ENCODE measurements at regions not wholly inside any gene's neighbourhood (a gene's known extent, or its start where the extent isn't known, plus 50 kb on each side); places are given as distances from the start of the nearest gene placed in this dataset.
"Not testable (repeated sequence)": the region's sequence is repeated elsewhere in the genome, so short reads cannot be mapped to it uniquely, and the experiment has no call there.

- H3K9me2 ChIP-seq (ENCODE audit: low read depth, low read length): no peaks in the 10 kb centered on the region
- H2AFZ ChIP-seq (ENCODE audit: low read length): peak overlapping the region; percentile 100
- peak overlapping the region; percentile 53 for H3K9ac ChIP-seq (ENCODE audit: low read length)
Measured at GRCh38 chr6:140711019-140711613, 1336.7 kb upstream of the CITED2 start.

GRCh38 chr6:140708441-140708840 lies 1334.0 kb upstream of the CITED2 start:
- Histone ChIP-seq H3K27ac (ENCODE audit: low read depth, low read length, poor library complexity, severe bottlenecking) (peak overlapping the region; percentile 0), H3K4me3 (ENCODE audit: low read depth, low read length, poor library complexity, severe bottlenecking) (no peak overlapping the region), H3F3A (ENCODE audit: insufficient read depth, low read length) (peaks cover 13% of the 10 kb centered on the region), H3K9me2 (ENCODE audit: low read depth, low read length) (no peaks in the 10 kb centered on the region), H3K9ac (ENCODE audit: low read length) (no peak overlapping the region), H3K9me3 (ENCODE audit: low read length) (no peaks in the 10 kb centered on the region; the same call in 1 of the 2 replicates), H3K36me3 (ENCODE audit: insufficient read depth, low read length) (peaks cover 4% of the 10 kb centered on the region; the same call in 1 of the 2 replicates), H2AFZ (ENCODE audit: low read length) (peak overlapping the region; percentile 61; the same call in 1 of the 2 replicates), H3K79me2 (ENCODE audit: insufficient read depth, low read length) (no peaks in the 10 kb centered on the region), H3K27me3 (ENCODE audit: insufficient read depth, low read length) (no peaks in the 10 kb centered on the region), H3K4me2 (ENCODE audit: low read length) (no peak overlapping the region), H4K20me1 (ENCODE audit: insufficient read depth, low read length) (no peaks in the 10 kb centered on the region), H3K4me1 (ENCODE audit: insufficient read depth, low read length, severe bottlenecking) (peaks cover 16% of the 10 kb centered on the region)
- TF ChIP-seq EZH2 (IDR thresholded peaks at IDR 0.05; ENCODE audit: borderline replicate concordance, low read length) (no peak), CTCF (IDR thresholded peaks at IDR 0.05; ENCODE audit: low read length) (no peak)

More at GRCh38 chr6:140711019-140711613, 1336.7 kb upstream of the CITED2 start:
- peaks cover 20% of the 10 kb centered on the region for H3K4me1 ChIP-seq (ENCODE audit: insufficient read depth, low read length, severe bottlenecking)
- peaks cover 4% of the 10 kb centered on the region; the same call in 1 of the 2 replicates for H3K36me3 ChIP-seq (ENCODE audit: insufficient read depth, low read length)
- H3K27me3 ChIP-seq (ENCODE audit: insufficient read depth, low read length): no peaks in the 10 kb centered on the region
- H3K79me2 ChIP-seq (ENCODE audit: insufficient read depth, low read length): no peaks in the 10 kb centered on the region
- H3K4me3 ChIP-seq (ENCODE audit: low read depth, low read length, poor library complexity, severe bottlenecking): peak overlapping the region; percentile 8
- H3K27ac ChIP-seq (ENCODE audit: low read depth, low read length, poor library complexity, severe bottlenecking): peak overlapping the region; percentile 94
- no peaks in the 10 kb centered on the region for H4K20me1 ChIP-seq (ENCODE audit: insufficient read depth, low read length)
- H3F3A ChIP-seq (ENCODE audit: insufficient read depth, low read length): peaks cover 13% of the 10 kb centered on the region
- H3K4me2 ChIP-seq (ENCODE audit: low read length): peak overlapping the region; percentile 61
- no peaks in the 10 kb centered on the region; the same call in 1 of the 2 replicates for H3K9me3 ChIP-seq (ENCODE audit: low read length)
- no peak for TF ChIP-seq EZH2 (IDR thresholded peaks at IDR 0.05; ENCODE audit: borderline replicate concordance, low read length)
- no peak for TF ChIP-seq CTCF (IDR thresholded peaks at IDR 0.05; ENCODE audit: low read length)

- H3K4me3 ChIP-seq (ENCODE audit: low read depth, low read length, poor library complexity, severe bottlenecking); H3F3A ChIP-seq (ENCODE audit: insufficient read depth, low read length); H3K27me3 ChIP-seq (ENCODE audit: insufficient read depth, low read length); H3K9me2 ChIP-seq (ENCODE audit: low read depth, low read length); H2AFZ ChIP-seq (ENCODE audit: low read length); H3K4me2 ChIP-seq (ENCODE audit: low read length); H3K36me3 ChIP-seq (ENCODE audit: insufficient read depth, low read length); H3K27ac ChIP-seq (ENCODE audit: low read depth, low read length, poor library complexity, severe bottlenecking); H3K4me1 ChIP-seq (ENCODE audit: insufficient read depth, low read length, severe bottlenecking); H3K79me2 ChIP-seq (ENCODE audit: insufficient read depth, low read length); H4K20me1 ChIP-seq (ENCODE audit: insufficient read depth, low read length); H3K9me3 ChIP-seq (ENCODE audit: low read length); H3K9ac ChIP-seq (ENCODE audit: low read length): not testable (repeated sequence)
Measured at GRCh38 chr6:140704008-140704407, 1329.6 kb upstream of the CITED2 start.

GRCh38 chr6:140697585-140697984 lies 1323.1 kb upstream of the CITED2 start:
- Histone ChIP-seq H3K9me2 (ENCODE audit: low read depth, low read length) (peaks cover 2% of the 10 kb centered on the region; the same call in 1 of the 2 replicates), H2AFZ (ENCODE audit: low read length) (no peak overlapping the region), H3K27me3 (ENCODE audit: insufficient read depth, low read length) (no peaks in the 10 kb centered on the region), H3K36me3 (ENCODE audit: insufficient read depth, low read length) (no peaks in the 10 kb centered on the region), H4K20me1 (ENCODE audit: insufficient read depth, low read length) (no peaks in the 10 kb centered on the region), H3K9me3 (ENCODE audit: low read length) (no peaks in the 10 kb centered on the region), H3K4me2 (ENCODE audit: low read length) (no peak overlapping the region), H3K9ac (ENCODE audit: low read length) (no peak overlapping the region), H3K27ac (ENCODE audit: low read depth, low read length, poor library complexity, severe bottlenecking) (no peak overlapping the region), H3K4me1 (ENCODE audit: insufficient read depth, low read length, severe bottlenecking) (no peaks in the 10 kb centered on the region), H3F3A (ENCODE audit: insufficient read depth, low read length) (no peaks in the 10 kb centered on the region), H3K4me3 (ENCODE audit: low read depth, low read length, poor library complexity, severe bottlenecking) (no peak overlapping the region), H3K79me2 (ENCODE audit: insufficient read depth, low read length) (no peaks in the 10 kb centered on the region)
- TF ChIP-seq EZH2 (IDR thresholded peaks at IDR 0.05; ENCODE audit: borderline replicate concordance, low read length): no peak
